OCI-LY7 (cell line): ENCODE measurements at regions not wholly inside any gene's neighbourhood (a gene's known extent, or its start where the extent isn't known, plus 50 kb on each side); places are given as distances from the start of the nearest gene placed in this dataset.

Experiments
- BruUV-seq: library from RNA; stranded (reverse); fragments of 400-500 nt; replicated peaks from 2 replicates; lab custom pipeline; 2021; lab: Mats Ljungman, UMichigan
- CTCF ChIA-PET: fragments of 300-600 bp; sonication (Branson Sonifier 250); formaldehyde crosslinking; loops from one replicate; lab custom pipeline; 2022; ENCODE audit warnings: antibody characterized with exemption; ENCODE audit not compliant: unreplicated experiment; lab: Charles Lee
- POLR2A ChIA-PET: fragments of 300-600 bp; sonication (Branson Sonifier 250); formaldehyde crosslinking; loops from one replicate; lab custom pipeline; 2022; ENCODE audit warnings: antibody characterized with exemption; lab: Charles Lee
- DNase-seq: peaks from one replicate; pipeline ENCODE4 v3.0.0-alpha.2; 2015; ENCODE audit warnings: low spot score
- H2AFZ ChIP-seq: fragments of 200-600 bp; sonication (generic), shearing (Covaris generic); 2 replicates; pipeline ENCODE4 v1.6.1; 2014; ENCODE audit warnings: mild to moderate bottlenecking, antibody characterized with exemption, low read length, moderate library complexity
- H3K27ac ChIP-seq: fragments of 200-600 bp; sonication (generic); 2 replicates; pipeline ENCODE4 v1.5.1; 2014; ENCODE audit warnings: mixed run types, low read depth, mild to moderate bottlenecking, moderate library complexity, low read length, inconsistent platforms; ENCODE audit not compliant: poor library complexity, severe bottlenecking
- H3K36me3 ChIP-seq: fragments of 200-600 bp; sonication (generic); 2 replicates; pipeline ENCODE4 v1.6.1; 2014; ENCODE audit warnings: mild to moderate bottlenecking, antibody characterized with exemption, low read length, moderate library complexity, mixed read lengths; ENCODE audit not compliant: insufficient read depth
- H3K4me1 ChIP-seq: fragments of 200-600 bp; sonication (generic); 2 replicates; pipeline ENCODE4 v1.5.1; 2014; ENCODE audit warnings: mild to moderate bottlenecking, low read length; ENCODE audit not compliant: insufficient read depth, poor library complexity, severe bottlenecking
- H3K4me2 ChIP-seq: fragments of 200-600 bp; sonication (generic); 2 replicates; pipeline ENCODE4 v1.6.1; 2014; ENCODE audit warnings: mild to moderate bottlenecking, low read length
- H3K4me3 ChIP-seq: fragments of 200-600 bp; sonication (generic); 2 replicates; pipeline ENCODE4 v1.5.1; 2014; ENCODE audit warnings: mild to moderate bottlenecking, low read depth, low read length; ENCODE audit not compliant: poor library complexity, severe bottlenecking
- H3K79me2 ChIP-seq: fragments of 200-600 bp; sonication (generic); 2 replicates; pipeline ENCODE4 v1.6.1; 2016; ENCODE audit warnings: low read depth, mild to moderate bottlenecking, low read length, moderate library complexity, mixed read lengths; ENCODE audit not compliant: insufficient read depth
- H3K9me2 ChIP-seq: fragments of 200-600 bp; sonication (generic); 2 replicates; pipeline ENCODE4 v1.6.1; 2016; ENCODE audit warnings: mild to moderate bottlenecking, low read length, mixed read lengths; ENCODE audit not compliant: insufficient read depth
- H3K9me3 ChIP-seq: fragments of 200-600 bp; sonication (generic); 2 replicates; pipeline ENCODE4 v1.6.1; 2014; ENCODE audit warnings: mild to moderate bottlenecking, mixed run types, low read length, mixed read lengths
- H4K20me1 ChIP-seq: fragments of 200-600 bp; sonication (generic); 2 replicates; pipeline ENCODE4 v1.6.1; 2014; ENCODE audit warnings: mild to moderate bottlenecking, antibody characterized with exemption, low read length, moderate library complexity, mixed read lengths; ENCODE audit not compliant: insufficient read depth
- CTCF ChIP-seq: fragments of 200-600 bp; sonication (generic); conservative IDR thresholded peaks from 2 replicates; pipeline ENCODE4 v1.5.1; 2014; ENCODE audit warnings: mild to moderate bottlenecking, antibody characterized with exemption, low read length, moderate library complexity, mixed read lengths
- EZH2phosphoT487 ChIP-seq: fragments of 200-600 bp; sonication (generic); IDR thresholded peaks from 2 replicates; pipeline ENCODE4 v1.6.1; 2018; ENCODE audit warnings: low read depth, borderline replicate concordance, mild to moderate bottlenecking, mixed run types, antibody characterized with exemption, low read length, moderate library complexity, mixed read lengths
- intact Hi-C: fragments of 100-400 bp; cut with micrococcal nuclease; formaldehyde crosslinking; loops from one replicate; pipeline ENCODE4 v1.10.0; 2022; ENCODE audit not compliant: unreplicated experiment

GRCh38 chr3:69458803-69459365 lies 73.0 kb upstream of the FRMD4B start:
- ChIA-PET POLR2A (no interaction called here), CTCF (no interaction called here)
- no peak overlapping the region for H2AFZ ChIP-seq
- H3K27ac ChIP-seq: no peak overlapping the region
- no TSS peak for BruUV-seq
- no peak overlapping the region for H3K4me3 ChIP-seq
- TF ChIP-seq EZH2phosphoT487: no peak
- TF ChIP-seq CTCF: no peak
- no peaks in the 10 kb centered on the region for H3K36me3 ChIP-seq
- H3K4me1 ChIP-seq: no peaks in the 10 kb centered on the region
- H3K9me2 ChIP-seq: no peaks in the 10 kb centered on the region
- H4K20me1 ChIP-seq: no peaks in the 10 kb centered on the region
- H3K4me2 ChIP-seq: no peak overlapping the region
- H3K79me2 ChIP-seq: no peaks in the 10 kb centered on the region
- no peak for DNase-seq
- no peaks in the 10 kb centered on the region for H3K9me3 ChIP-seq
- intact Hi-C loops: no loop called here

GRCh38 chr3:69456631-69457030 lies 70.7 kb upstream of the FRMD4B start:
- no peak overlapping the region for H3K27ac ChIP-seq
- intact Hi-C loops: no loop called here
- DNase-seq: no peak
- no peaks in the 10 kb centered on the region for H3K36me3 ChIP-seq
- H3K4me2 ChIP-seq: no peak overlapping the region
- H3K79me2 ChIP-seq: no peaks in the 10 kb centered on the region
- POLR2A ChIA-PET: no interaction called here
- CTCF ChIA-PET: no interaction called here
- H3K9me3 ChIP-seq: no peaks in the 10 kb centered on the region
- no peak for TF ChIP-seq EZH2phosphoT487
- no peak for TF ChIP-seq CTCF
- H2AFZ ChIP-seq: no peak overlapping the region
- H3K4me1 ChIP-seq: no peaks in the 10 kb centered on the region
- BruUV-seq: no TSS peak
- no peaks in the 10 kb centered on the region for H4K20me1 ChIP-seq
- H3K4me3 ChIP-seq: no peak overlapping the region
- H3K9me2 ChIP-seq: no peaks in the 10 kb centered on the region

DNA sequence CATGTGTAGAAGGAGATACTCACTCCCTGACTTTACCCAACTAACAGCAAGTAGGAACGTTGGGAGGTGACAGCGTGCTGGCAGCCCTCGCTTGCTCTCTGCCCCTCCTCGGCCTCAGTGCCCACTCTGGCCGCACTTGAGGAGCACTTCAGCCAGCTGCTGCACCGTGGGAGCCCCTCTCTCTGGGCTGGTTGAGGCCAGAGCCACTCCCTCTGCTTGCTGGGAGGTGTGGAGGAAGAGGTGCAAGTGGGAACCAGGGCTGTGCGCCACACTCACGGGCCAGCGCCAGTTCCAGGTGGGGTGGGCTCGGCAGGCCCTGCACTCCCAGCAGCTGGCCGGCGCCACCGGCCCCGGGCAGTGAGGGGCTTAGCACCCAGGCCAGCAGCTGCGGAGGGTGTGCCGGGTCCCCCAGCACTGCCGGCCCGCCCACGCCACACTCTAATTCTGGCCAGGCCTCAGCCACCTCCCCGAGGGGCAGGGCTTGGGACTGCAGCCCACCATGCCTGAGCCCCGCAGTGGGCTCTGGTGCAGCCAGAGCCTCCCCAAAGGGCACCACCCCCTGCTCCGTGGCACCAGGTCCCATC lies 68.4 kb upstream of the FRMD4B start:
- no TSS peak for BruUV-seq
- Histone ChIP-seq H4K20me1 (no peaks in the 10 kb centered on the region), H3K79me2 (no peaks in the 10 kb centered on the region), H3K27ac (no peak overlapping the region), H3K4me1 (no peaks in the 10 kb centered on the region), H2AFZ (no peak overlapping the region), H3K4me2 (no peak overlapping the region), H3K9me3 (no peaks in the 10 kb centered on the region), H3K36me3 (no peaks in the 10 kb centered on the region), H3K9me2 (no peaks in the 10 kb centered on the region), H3K4me3 (no peak overlapping the region)
- DNase-seq: no peak
- TF ChIP-seq EZH2phosphoT487 (no peak), CTCF (no peak)
- CTCF ChIA-PET: no interaction called here
- intact Hi-C loops: no loop called here
- POLR2A ChIA-PET: no interaction called here
